B cell (primary cell): ENCODE measurements at regions not wholly inside any gene's neighbourhood (a gene's known extent, or its start where the extent isn't known, plus 50 kb on each side); places are given as distances from the start of the nearest gene placed in this dataset.

Source experiments
- ATAC-seq: fragments of 200-7000 bp; cut with Tn5 transposase; one replicate; pipeline ENCODE4 v1.10.0; 2021; ENCODE audit warnings: low read depth, mild to moderate bottlenecking, moderate number of reproducible peaks, moderate library complexity
- CTCF ChIA-PET: fragments of 350-600 bp; sonication (Branson Sonifier 250); formaldehyde crosslinking; loops from one replicate; lab custom pipeline; 2021; ENCODE audit warnings: antibody characterized with exemption, inconsistent platforms; lab: Charles Lee
- POLR2A ChIA-PET: fragments of 350-600 bp; sonication (Branson Sonifier 250); formaldehyde crosslinking; loops from one replicate; lab custom pipeline; 2021; ENCODE audit warnings: antibody characterized with exemption; lab: Charles Lee
- DNase-seq: peaks from one replicate; pipeline ENCODE4 v3.0.0; 2013
- H2AFZ ChIP-seq: 2 replicates; pipeline ENCODE4 v1.6.1; 2012; ENCODE audit warnings: mild to moderate bottlenecking, low read depth, low read length; ENCODE audit not compliant: insufficient read depth, poor library complexity, severe bottlenecking
- H3K27ac ChIP-seq, 2 donors: 1 replicate in 1 of 2; 2 replicates in 1 of 2; pipeline ENCODE4 v1.5.1; 2012 to 2013; ENCODE audit warnings: low read length in 2 of 2, mild to moderate bottlenecking in 2 of 2, moderate library complexity in 1 of 2
- H3K27me3 ChIP-seq, 4 experiments: fragments of 200-600 bp in 1 of 4; sonication (generic) in 1 of 4; replicated peaks in 1 of 4; 1 replicate in 2 of 4; 2 replicates in 2 of 4; pipeline versions ENCODE4 v1.6.1 to v1.7.0; 2013 to 2016; ENCODE audit warnings: low read length in 3 of 4, mild to moderate bottlenecking in 2 of 4, mixed read lengths in 1 of 4, moderate library complexity in 1 of 4; ENCODE audit not compliant: insufficient read depth in 4 of 4, control insufficient read depth in 3 of 4; ENCODE audit errors: control extremely low read depth in 1 of 4
- H3K36me3 ChIP-seq, 2 experiments: replicated peaks in 1 of 2; 1 replicate in 1 of 2; 2 replicates in 1 of 2; pipeline versions ENCODE4 v1.6.1 to v1.7.1; 2013; ENCODE audit warnings: low read length in 1 of 2; ENCODE audit not compliant: insufficient read depth in 2 of 2, control insufficient read depth in 1 of 2; ENCODE audit errors: control extremely low read depth in 1 of 2, extremely low read depth in 1 of 2
- H3K4me1 ChIP-seq, 2 donors: fragments of 200-600 bp in 1 of 2; sonication (generic) in 1 of 2; 1 replicate in 1 of 2; 2 replicates in 1 of 2; pipeline versions ENCODE4 v1.5.1 to v1.6.1; 2013 to 2017; ENCODE audit warnings: low read length in 2 of 2; ENCODE audit not compliant: control insufficient read depth in 2 of 2, insufficient read depth in 2 of 2
- H3K4me2 ChIP-seq: replicated peaks from 2 replicates; pipeline ENCODE3; 2012; ENCODE audit warnings: mild to moderate bottlenecking, low read depth, low read length; ENCODE audit not compliant: poor library complexity, severe bottlenecking
- H3K4me3 ChIP-seq, 5 experiments: fragments of 200-600 bp in 1 of 5; sonication (generic) in 1 of 5; 1 replicate in 3 of 5; 2 replicates in 2 of 5; pipeline versions ENCODE4 v1.5.1 to v1.7.0; 2011 to 2016; ENCODE audit warnings: low read length in 4 of 5, mild to moderate bottlenecking in 4 of 5, low read depth in 2 of 5, control low read depth in 1 of 5, moderate library complexity in 1 of 5; ENCODE audit not compliant: insufficient read depth in 1 of 5; ENCODE audit errors: control extremely low read depth in 1 of 5, extremely low read depth in 1 of 5
- H3K79me2 ChIP-seq: fragments of 200-600 bp; sonication (generic); one replicate; pipeline ENCODE4 v1.6.0; 2016; ENCODE audit warnings: low read length; ENCODE audit not compliant: control insufficient read depth, insufficient read depth
- H3K9ac ChIP-seq: fragments of 200-600 bp; sonication (generic); 2 replicates; pipeline ENCODE4 v1.6.1; 2017; ENCODE audit warnings: mild to moderate bottlenecking, low read length, moderate library complexity
- H3K9me3 ChIP-seq, 3 donors: one replicate each; pipeline versions ENCODE4 v1.6.1 to v1.7.1; 2013; ENCODE audit warnings: low read length in 2 of 3; ENCODE audit not compliant: control insufficient read depth in 2 of 3, insufficient read depth in 1 of 3; ENCODE audit errors: control extremely low read depth in 1 of 3
- H4K20me1 ChIP-seq: 2 replicates; pipeline ENCODE4 v1.6.0; 2012; ENCODE audit warnings: mild to moderate bottlenecking, low read length; ENCODE audit not compliant: insufficient read depth, control insufficient read depth, poor library complexity, severe bottlenecking
- H3K27ac Mint-ChIP-seq: one replicate; pipeline ENCODE4 v1.8.0; 2021; ENCODE audit warnings: mixed read lengths
- H3K27me3 Mint-ChIP-seq: one replicate; pipeline ENCODE4 v1.8.0; 2021; ENCODE audit warnings: mixed read lengths
- H3K4me1 Mint-ChIP-seq: one replicate; pipeline ENCODE4 v1.8.0; 2021; ENCODE audit warnings: mixed read lengths
- H3K4me3 Mint-ChIP-seq: one replicate; pipeline ENCODE4 v1.8.0; 2021; ENCODE audit warnings: mixed read lengths
- H3K9me3 Mint-ChIP-seq: one replicate; pipeline ENCODE4 v1.8.0; 2022; ENCODE audit warnings: mixed read lengths; ENCODE audit not compliant: insufficient read depth
- EZH2 ChIP-seq: IDR thresholded peaks from 2 replicates; pipeline ENCODE4 v1.6.1; 2012; ENCODE audit warnings: borderline replicate concordance, low read depth, mild to moderate bottlenecking, moderate library complexity, low read length; ENCODE audit not compliant: insufficient read depth, poor library complexity, severe bottlenecking
- WGBS: methylation state at CpG from one replicate; pipeline ENCODE4 v1.1.5; 2013; ENCODE audit warnings: missing lambda C conversion rate; ENCODE audit not compliant: insufficient coverage; 5-methylcytosine and 5-hydroxymethylcytosine counted together
- intact Hi-C: fragments of 100-400 bp; cut with micrococcal nuclease; formaldehyde crosslinking; loops from one replicate; pipeline ENCODE4 v1.10.0; 2022
- TF ChIP-seq, protein P1 (sequence below): fragments of 200-600 bp; IDR thresholded peaks from one replicate; pipeline ENCODE4 v1.8.0; 2022; ENCODE audit warnings: antibody characterized with exemption, mild to moderate bottlenecking

DNA sequence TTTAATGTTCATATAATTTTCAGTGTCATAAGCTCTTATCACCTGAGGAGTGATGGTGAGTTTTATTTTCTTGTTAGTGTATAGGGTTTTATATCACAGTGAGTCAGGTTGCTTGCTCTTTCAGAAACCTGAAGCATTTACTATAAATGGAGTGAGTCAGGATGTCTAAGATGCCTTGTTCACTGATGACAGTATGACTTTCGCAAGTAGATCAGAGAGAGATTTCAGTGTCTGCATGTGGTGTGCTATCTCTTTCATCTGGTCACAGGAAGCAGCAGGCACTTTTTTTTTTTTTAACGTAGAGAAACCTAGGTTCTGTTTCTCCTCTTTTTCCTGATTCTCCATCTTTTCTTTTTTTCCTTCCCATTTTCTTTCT is 237.1 kb downstream of the DMRTA1 start:
- Mint-ChIP-seq H3K27me3 (no peaks in the 10 kb centered on the region), H3K27ac (no peak overlapping the region), H3K9me3 (no peaks in the 10 kb centered on the region), H3K4me1 (no peaks in the 10 kb centered on the region), H3K4me3 (no peak overlapping the region)
- no peak overlapping the region for H3K9ac ChIP-seq
- no peak overlapping the region for H3K4me3 ChIP-seq
- ChIA-PET POLR2A (no interaction called here), CTCF (interaction anchor here (1.4 kb wide), 1 partner anchor 11 kb away, joined by 3 read pairs; no protein-coding TSS in a partner anchor)
- no peaks in the 10 kb centered on the region for H3K27me3 ChIP-seq
- H2AFZ ChIP-seq = no peak overlapping the region
- no peak for ATAC-seq
- no peak overlapping the region for H3K27ac ChIP-seq
- DNase-seq = no peak
- peaks cover 0 to 4% (median 0%) of the 10 kb centered on the region in 3 donors for H3K9me3 ChIP-seq
- H3K36me3 ChIP-seq = no peaks in the 10 kb centered on the region
- no peaks in the 10 kb centered on the region for H3K4me1 ChIP-seq
- no peaks in the 10 kb centered on the region for H3K79me2 ChIP-seq
- no peak overlapping the region for H3K4me2 ChIP-seq
- H4K20me1 ChIP-seq = no peaks in the 10 kb centered on the region
- no peak for TF ChIP-seq EZH2
- TF ChIP-seq, protein P1, sequence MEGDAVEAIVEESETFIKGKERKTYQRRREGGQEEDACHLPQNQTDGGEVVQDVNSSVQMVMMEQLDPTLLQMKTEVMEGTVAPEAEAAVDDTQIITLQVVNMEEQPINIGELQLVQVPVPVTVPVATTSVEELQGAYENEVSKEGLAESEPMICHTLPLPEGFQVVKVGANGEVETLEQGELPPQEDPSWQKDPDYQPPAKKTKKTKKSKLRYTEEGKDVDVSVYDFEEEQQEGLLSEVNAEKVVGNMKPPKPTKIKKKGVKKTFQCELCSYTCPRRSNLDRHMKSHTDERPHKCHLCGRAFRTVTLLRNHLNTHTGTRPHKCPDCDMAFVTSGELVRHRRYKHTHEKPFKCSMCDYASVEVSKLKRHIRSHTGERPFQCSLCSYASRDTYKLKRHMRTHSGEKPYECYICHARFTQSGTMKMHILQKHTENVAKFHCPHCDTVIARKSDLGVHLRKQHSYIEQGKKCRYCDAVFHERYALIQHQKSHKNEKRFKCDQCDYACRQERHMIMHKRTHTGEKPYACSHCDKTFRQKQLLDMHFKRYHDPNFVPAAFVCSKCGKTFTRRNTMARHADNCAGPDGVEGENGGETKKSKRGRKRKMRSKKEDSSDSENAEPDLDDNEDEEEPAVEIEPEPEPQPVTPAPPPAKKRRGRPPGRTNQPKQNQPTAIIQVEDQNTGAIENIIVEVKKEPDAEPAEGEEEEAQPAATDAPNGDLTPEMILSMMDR = no peak
- no CpG with 5 or more reads among the region's 2 CpGs for WGBS
- intact Hi-C loops = no loop called here

DNA sequence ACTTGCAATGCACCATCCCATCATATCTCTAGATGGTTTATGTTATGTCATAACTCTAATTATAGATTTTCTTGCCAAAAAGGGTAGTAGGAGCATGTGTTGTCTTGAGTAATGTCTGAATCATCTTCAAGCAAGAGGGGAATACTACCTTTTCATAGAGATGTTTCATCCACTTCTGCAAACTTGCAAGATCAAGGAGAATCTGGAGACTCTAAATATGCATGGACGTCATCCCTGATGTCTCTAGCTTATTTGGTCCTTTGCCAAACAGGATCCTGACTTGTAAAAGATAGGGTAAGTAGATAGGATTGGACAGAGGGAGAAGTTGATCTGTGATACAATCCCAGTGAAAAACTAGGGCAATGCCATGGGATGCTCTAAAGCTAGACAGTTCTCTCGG is 246.5 kb downstream of the DMRTA1 start:
- Histone ChIP-seq H3K4me2 (no peak overlapping the region), H3K9me3 (peaks cover 0 to 2% (median 0%) of the 10 kb centered on the region in 3 donors), H2AFZ (no peak overlapping the region), H3K36me3 (no peaks in the 10 kb centered on the region), H3K79me2 (no peaks in the 10 kb centered on the region), H3K27me3 (no peaks in the 10 kb centered on the region), H3K9ac (no peak overlapping the region), H4K20me1 (no peaks in the 10 kb centered on the region), H3K4me1 (no peaks in the 10 kb centered on the region), H3K27ac (no peak overlapping the region), H3K4me3 (no peak overlapping the region)
- H3K27me3 Mint-ChIP-seq = no peaks in the 10 kb centered on the region
- no peak overlapping the region for H3K4me3 Mint-ChIP-seq
- ATAC-seq = no peak
- no peaks in the 10 kb centered on the region for H3K4me1 Mint-ChIP-seq
- TF ChIP-seq, protein P1 = no peak
- no peak for TF ChIP-seq EZH2
- intact Hi-C loops = no loop called here
- CTCF ChIA-PET = no interaction called here
- POLR2A ChIA-PET = no interaction called here
- DNase-seq = no peak
- 90% methylated on average over 2 of the region's 2 CpGs for WGBS
- H3K9me3 Mint-ChIP-seq = no peaks in the 10 kb centered on the region
- no peak overlapping the region for H3K27ac Mint-ChIP-seq
